H1 (cell line): ENCODE measurements at regions not wholly inside any gene's neighbourhood (a gene's known extent, or its start where the extent isn't known, plus 50 kb on each side); places are given as distances from the start of the nearest gene placed in this dataset.

Experiments used
- RFX5 ChIP-seq: IDR thresholded peaks from 2 replicates; pipeline ENCODE4 v1.6.1; 2011; ENCODE audit warnings: low read depth, low read length, improper control_type of control experiment, borderline replicate concordance
- SIX5 ChIP-seq: IDR thresholded peaks from 2 replicates; pipeline ENCODE4 v1.6.1; 2011; ENCODE audit warnings: mild to moderate bottlenecking, low read depth, low read length
- TEAD4 ChIP-seq: IDR thresholded peaks from 2 replicates; pipeline ENCODE4 v1.6.1; 2012; ENCODE audit warnings: low read depth, low read length, inconsistent platforms, mixed read lengths
- ZNF274 ChIP-seq: IDR thresholded peaks from 2 replicates; pipeline ENCODE4 v1.7.0; 2012; ENCODE audit warnings: low read length, borderline replicate concordance; ENCODE audit errors: extremely low read depth
- TF ChIP-seq, protein P1 (sequence below): IDR thresholded peaks from 2 replicates; pipeline ENCODE4 v1.6.1; 2011; ENCODE audit warnings: low read depth, mild to moderate bottlenecking, low read length; ENCODE audit not compliant: insufficient read depth

DNA sequence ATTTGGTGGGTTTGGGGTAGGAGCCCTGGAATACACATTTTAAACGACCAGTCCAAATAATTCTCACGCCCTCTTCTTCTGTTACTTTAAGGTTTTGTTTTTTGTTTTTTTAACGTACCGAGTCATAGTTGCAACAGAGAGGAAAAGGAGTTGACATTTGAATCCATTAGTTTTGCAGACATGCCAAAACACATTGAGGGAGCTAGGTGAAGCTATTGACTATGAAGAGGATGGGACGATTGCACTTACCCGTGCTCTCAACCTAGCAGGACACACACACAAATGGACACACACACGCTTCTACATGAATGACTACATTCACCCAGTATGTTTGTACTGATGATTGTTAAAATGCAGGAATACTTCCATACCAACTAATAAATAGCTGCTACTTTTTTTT lies 54.3 kb upstream of the CIT start (continued):
- TF ChIP-seq, protein P1, sequence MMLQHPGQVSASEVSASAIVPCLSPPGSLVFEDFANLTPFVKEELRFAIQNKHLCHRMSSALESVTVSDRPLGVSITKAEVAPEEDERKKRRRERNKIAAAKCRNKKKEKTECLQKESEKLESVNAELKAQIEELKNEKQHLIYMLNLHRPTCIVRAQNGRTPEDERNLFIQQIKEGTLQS, result no peak
- TF ChIP-seq SIX5, result no peak
- no peak for TF ChIP-seq TEAD4
- TF ChIP-seq RFX5, result no peak
- TF ChIP-seq ZNF274, result no peak
